A673 (cell line): ENCODE measurements at regions not wholly inside any gene's neighbourhood (a gene's known extent, or its start where the extent isn't known, plus 50 kb on each side); places are given as distances from the start of the nearest gene placed in this dataset.

Experiments used
- BruUV-seq: library from RNA; stranded (reverse); fragments of 400-500 nt; replicated peaks from 2 replicates; lab custom pipeline; 2021; lab: Mats Ljungman, UMichigan
- CTCF ChIA-PET: fragments of 300-600 bp; sonication (Branson Sonifier 250); formaldehyde crosslinking; loops from one replicate; lab custom pipeline; 2022; ENCODE audit warnings: antibody characterized with exemption; lab: Charles Lee
- POLR2A ChIA-PET: fragments of 300-600 bp; sonication (Branson Sonifier 250); formaldehyde crosslinking; loops from one replicate; lab custom pipeline; 2022; ENCODE audit warnings: antibody characterized with exemption; ENCODE audit not compliant: low non-redundant PET; lab: Charles Lee
- DNase-seq: peaks from one replicate; pipeline ENCODE4 v3.0.0-alpha.2; 2015; ENCODE audit warnings: low spot score
- H3K27ac ChIP-seq: fragments of 200-600 bp; sonication (generic); 2 replicates; pipeline ENCODE4 v1.5.1; 2016; ENCODE audit warnings: mixed run types, low read depth, mild to moderate bottlenecking, mixed read lengths, antibody characterized with exemption, low read length; ENCODE audit not compliant: poor library complexity, severe bottlenecking
- H3K27me3 ChIP-seq: fragments of 200-600 bp; sonication (generic); replicated peaks from 2 replicates; pipeline ENCODE4 v1.6.1; 2017; ENCODE audit warnings: mixed run types, low read depth, mild to moderate bottlenecking, mixed read lengths, antibody characterized with exemption, low read length; ENCODE audit not compliant: insufficient read depth, poor library complexity
- H3K36me3 ChIP-seq: fragments of 200-600 bp; sonication (generic); 2 replicates; pipeline ENCODE4 v1.6.1; 2016; ENCODE audit warnings: mixed run types, mild to moderate bottlenecking, mixed read lengths, antibody characterized with exemption, low read length; ENCODE audit not compliant: insufficient read depth, poor library complexity, severe bottlenecking
- H3K4me1 ChIP-seq: fragments of 200-600 bp; sonication (generic); 2 replicates; pipeline ENCODE4 v1.6.1; 2017; ENCODE audit warnings: mixed run types, mild to moderate bottlenecking, mixed read lengths, antibody characterized with exemption, low read length; ENCODE audit not compliant: insufficient read depth, poor library complexity, severe bottlenecking
- H3K4me3 ChIP-seq: fragments of 200-600 bp; sonication (generic); 2 replicates; pipeline ENCODE4 v1.5.1; 2016; ENCODE audit warnings: low read depth, mixed run types, mild to moderate bottlenecking, mixed read lengths, low read length; ENCODE audit not compliant: poor library complexity, severe bottlenecking
- H3K9me3 ChIP-seq: fragments of 200-600 bp; sonication (generic); 2 replicates; pipeline ENCODE4 v1.6.1; 2016; ENCODE audit warnings: mixed run types, low read depth, mild to moderate bottlenecking, mixed read lengths, antibody characterized with exemption, low read length; ENCODE audit not compliant: poor library complexity, severe bottlenecking
- CTCF ChIP-seq: fragments of 300-800, 200-600 bp; sonication (generic); conservative IDR thresholded peaks from 2 replicates; pipeline ENCODE4 v1.5.1; 2017; ENCODE audit warnings: low read depth, mild to moderate bottlenecking, antibody characterized with exemption, low read length, moderate library complexity, mixed read lengths
- EZH2 ChIP-seq: fragments of 200-600 bp; sonication (generic); IDR thresholded peaks from 2 replicates; pipeline ENCODE4 v1.6.1; 2017; ENCODE audit warnings: borderline replicate concordance, low read depth, mild to moderate bottlenecking, mixed read lengths, antibody characterized with exemption, low read length; ENCODE audit not compliant: poor library complexity, severe bottlenecking
- intact Hi-C: fragments of 100-400 bp; cut with micrococcal nuclease; formaldehyde crosslinking; loops from one replicate; pipeline ENCODE4 v1.10.0; 2022; ENCODE audit not compliant: unreplicated experiment

- Histone ChIP-seq H3K9me3 (no peaks in the 10 kb centered on the region), H3K36me3 (no peaks in the 10 kb centered on the region), H3K4me3 (no peak overlapping the region), H3K4me1 (no peaks in the 10 kb centered on the region), H3K27me3 (peaks cover 12% of the 10 kb centered on the region), H3K27ac (no peak overlapping the region)
- POLR2A ChIA-PET: no interaction called here
- intact Hi-C loops: no loop called here
- no TSS peak for BruUV-seq
- CTCF ChIA-PET: no interaction called here
- DNase-seq: no peak
- TF ChIP-seq EZH2 (no peak), CTCF (no peak)
These were observed 838.4 kb upstream of the INTU start for GRCh38 chr4:126794363-126794762.

GRCh38 chr4:126798214-126798613, 834.5 kb upstream of the INTU start:
- no peaks in the 10 kb centered on the region for H3K27me3 ChIP-seq
- DNase-seq: no peak
- H3K4me1 ChIP-seq: no peaks in the 10 kb centered on the region
- no peaks in the 10 kb centered on the region for H3K9me3 ChIP-seq
- TF ChIP-seq EZH2 (no peak), CTCF (no peak)
- ChIA-PET CTCF (no interaction called here), POLR2A (no interaction called here)
- intact Hi-C loops: no loop called here
- no peak overlapping the region for H3K27ac ChIP-seq
- no peak overlapping the region for H3K4me3 ChIP-seq
- no TSS peak for BruUV-seq
- no peaks in the 10 kb centered on the region for H3K36me3 ChIP-seq

DNA sequence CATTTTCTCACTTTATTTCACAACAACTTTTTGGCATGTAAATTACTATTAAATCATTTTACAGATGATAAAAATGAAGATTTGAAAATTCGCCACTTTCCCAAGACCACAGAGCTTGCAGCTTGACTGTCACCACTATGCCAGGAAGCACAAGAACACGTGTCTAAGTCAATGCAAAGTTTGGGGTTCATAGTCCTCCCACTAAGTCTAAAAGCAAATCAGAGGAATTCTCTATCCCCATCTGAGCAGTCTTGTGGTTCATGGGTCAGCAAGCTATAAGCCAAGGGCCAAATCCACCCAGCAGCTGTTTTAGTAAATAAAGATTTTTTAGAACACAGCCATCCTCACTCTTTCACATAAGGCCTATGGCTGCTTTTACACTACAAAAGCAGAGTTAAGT, 833.3 kb upstream of the INTU start:
- intact Hi-C loops: no loop called here
- Histone ChIP-seq H3K4me3 (no peak overlapping the region), H3K36me3 (no peaks in the 10 kb centered on the region), H3K27ac (no peak overlapping the region), H3K27me3 (no peaks in the 10 kb centered on the region), H3K4me1 (no peaks in the 10 kb centered on the region), H3K9me3 (no peaks in the 10 kb centered on the region)
- no peak for TF ChIP-seq EZH2
- no peak for TF ChIP-seq CTCF
- ChIA-PET CTCF (no interaction called here), POLR2A (no interaction called here)
- no TSS peak for BruUV-seq
- no peak for DNase-seq
